ENCODE measurements at regions not wholly inside any gene's neighbourhood (a gene's known extent, or its start where the extent isn't known, plus 50 kb on each side); places are given as distances from the start of the nearest gene placed in this dataset.

- Histone ChIP-seq H3K4me3 (ENCODE audit: low read depth, low read length) (no peak overlapping the region), H4K12ac (ENCODE audit: low read depth, low read length) (no peak overlapping the region), H3K36me3 (ENCODE audit: control insufficient read depth in 1 of 2, insufficient read depth in 2 of 2, low read length in 2 of 2) (no peaks in the 10 kb centered on the region), H2AK5ac (ENCODE audit: low read length) (no peak overlapping the region), H3K27me3 (ENCODE audit: insufficient read depth, low read length) (no peaks in the 10 kb centered on the region), H3K79me1 (ENCODE audit: low read length) (no peaks in the 10 kb centered on the region), H3K9ac (ENCODE audit: low read length) (no peak overlapping the region), H3K79me2 (ENCODE audit: control insufficient read depth, insufficient read depth, low read length, poor library complexity) (no peaks in the 10 kb centered on the region), H2BK12ac (ENCODE audit: low read length) (no peak overlapping the region), H2BK120ac (ENCODE audit: insufficient read depth, low read length, poor library complexity) (no peak overlapping the region), H3K27ac (ENCODE audit: low read depth, low read length) (no peak overlapping the region), H3K9me3 (ENCODE audit: insufficient read depth, low read depth, low read length) (no peaks in the 10 kb centered on the region), H2BK5ac (ENCODE audit: low read depth, low read length, poor library complexity) (no peak overlapping the region), H4K8ac (ENCODE audit: low read depth, low read length) (no peak overlapping the region), H3K23ac (ENCODE audit: low read length) (no peak overlapping the region), H3K4ac (ENCODE audit: low read depth, low read length) (no peak overlapping the region), H3K14ac (ENCODE audit: low read length) (no peak overlapping the region), H3K18ac (ENCODE audit: low read length) (no peak overlapping the region), H2AFZ (ENCODE audit: insufficient read depth, low read length, poor library complexity) (no peak overlapping the region), H3K4me2 (ENCODE audit: low read length) (no peak overlapping the region), H4K91ac (ENCODE audit: low read depth, low read length) (no peak overlapping the region), H3K4me1 (ENCODE audit: control insufficient read depth in 1 of 2, insufficient read depth in 2 of 2, low read length in 2 of 2) (no peaks in the 10 kb centered on the region)
- DNase-seq = no peak
- WGBS (ENCODE audit: extremely low coverage, insufficient coverage, insufficient read length) = no CpG with 5 or more reads among the region's 1 CpG
These were observed 330.2 kb downstream of the MZT1 start for GRCh38 chr13:72397265-72397664.

GRCh38 chr13:72390909-72391308 is 336.5 kb downstream of the MZT1 start:
- Histone ChIP-seq H2BK5ac (ENCODE audit: low read depth, low read length, poor library complexity) (no peak overlapping the region), H4K8ac (ENCODE audit: low read depth, low read length) (no peak overlapping the region), H3K4me3 (ENCODE audit: low read depth, low read length) (no peak overlapping the region), H3K4ac (ENCODE audit: low read depth, low read length) (no peak overlapping the region), H4K91ac (ENCODE audit: low read depth, low read length) (no peak overlapping the region), H2BK120ac (ENCODE audit: insufficient read depth, low read length, poor library complexity) (no peak overlapping the region), H3K18ac (ENCODE audit: low read length) (no peak overlapping the region), H3K27me3 (ENCODE audit: insufficient read depth, low read length) (no peaks in the 10 kb centered on the region), H2AFZ (ENCODE audit: insufficient read depth, low read length, poor library complexity) (no peak overlapping the region), H2AK5ac (ENCODE audit: low read length) (no peak overlapping the region), H3K36me3 (ENCODE audit: control insufficient read depth in 1 of 2, insufficient read depth in 2 of 2, low read length in 2 of 2) (no peaks in the 10 kb centered on the region), H3K23ac (ENCODE audit: low read length) (no peak overlapping the region), H3K27ac (ENCODE audit: low read depth, low read length) (no peak overlapping the region), H2BK12ac (ENCODE audit: low read length) (no peak overlapping the region), H3K9me3 (ENCODE audit: insufficient read depth, low read depth, low read length) (no peaks in the 10 kb centered on the region), H3K9ac (ENCODE audit: low read length) (no peak overlapping the region), H3K4me1 (ENCODE audit: control insufficient read depth in 1 of 2, insufficient read depth in 2 of 2, low read length in 2 of 2) (no peaks in the 10 kb centered on the region), H3K14ac (ENCODE audit: low read length) (no peak overlapping the region), H4K12ac (ENCODE audit: low read depth, low read length) (no peak overlapping the region), H3K79me2 (ENCODE audit: control insufficient read depth, insufficient read depth, low read length, poor library complexity) (no peaks in the 10 kb centered on the region), H3K4me2 (ENCODE audit: low read length) (no peak overlapping the region), H3K79me1 (ENCODE audit: low read length) (no peaks in the 10 kb centered on the region)
- no CpG with 5 or more reads among the region's 4 CpGs for WGBS (ENCODE audit: extremely low coverage, insufficient coverage, insufficient read length)
- DNase-seq = no peak

GRCh38 chr13:72386138-72386684 is 341.2 kb downstream of the MZT1 start:
- H3K27me3 ChIP-seq (ENCODE audit: insufficient read depth, low read length) = no peaks in the 10 kb centered on the region
- H3K36me3 ChIP-seq (ENCODE audit: control insufficient read depth in 1 of 2, insufficient read depth in 2 of 2, low read length in 2 of 2) = no peaks in the 10 kb centered on the region
- no peak overlapping the region for H3K4ac ChIP-seq (ENCODE audit: low read depth, low read length)
- H3K79me2 ChIP-seq (ENCODE audit: control insufficient read depth, insufficient read depth, low read length, poor library complexity) = no peaks in the 10 kb centered on the region
- no peak overlapping the region for H3K23ac ChIP-seq (ENCODE audit: low read length)
- no peaks in the 10 kb centered on the region for H3K4me1 ChIP-seq (ENCODE audit: control insufficient read depth in 1 of 2, insufficient read depth in 2 of 2, low read length in 2 of 2)
- H3K18ac ChIP-seq (ENCODE audit: low read length) = no peak overlapping the region
- no CpG with 5 or more reads among the region's 5 CpGs for WGBS (ENCODE audit: extremely low coverage, insufficient coverage, insufficient read length)
- no peak overlapping the region for H3K4me3 ChIP-seq (ENCODE audit: low read depth, low read length)
- H3K14ac ChIP-seq (ENCODE audit: low read length) = no peak overlapping the region
- no peak overlapping the region for H4K91ac ChIP-seq (ENCODE audit: low read depth, low read length)
- no peak overlapping the region for H2AK5ac ChIP-seq (ENCODE audit: low read length)
- no peak overlapping the region for H3K27ac ChIP-seq (ENCODE audit: low read depth, low read length)
- DNase-seq = no peak
- H3K79me1 ChIP-seq (ENCODE audit: low read length) = no peaks in the 10 kb centered on the region
- no peak overlapping the region for H2BK5ac ChIP-seq (ENCODE audit: low read depth, low read length, poor library complexity)
- H2BK120ac ChIP-seq (ENCODE audit: insufficient read depth, low read length, poor library complexity) = no peak overlapping the region
- no peak overlapping the region for H3K4me2 ChIP-seq (ENCODE audit: low read length)
- no peak overlapping the region for H4K8ac ChIP-seq (ENCODE audit: low read depth, low read length)
- no peaks in the 10 kb centered on the region for H3K9me3 ChIP-seq (ENCODE audit: insufficient read depth, low read depth, low read length)
- no peak overlapping the region for H3K9ac ChIP-seq (ENCODE audit: low read length)
- no peak overlapping the region for H2BK12ac ChIP-seq (ENCODE audit: low read length)
- no peak overlapping the region for H2AFZ ChIP-seq (ENCODE audit: insufficient read depth, low read length, poor library complexity)
- H4K12ac ChIP-seq (ENCODE audit: low read depth, low read length) = no peak overlapping the region

GRCh38 chr13:72384879-72385278 is 342.6 kb downstream of the MZT1 start:
- no peaks in the 10 kb centered on the region for H3K79me2 ChIP-seq (ENCODE audit: control insufficient read depth, insufficient read depth, low read length, poor library complexity)
- H3K23ac ChIP-seq (ENCODE audit: low read length) = no peak overlapping the region
- no peak overlapping the region for H2AK5ac ChIP-seq (ENCODE audit: low read length)
- H3K9ac ChIP-seq (ENCODE audit: low read length) = no peak overlapping the region
- WGBS (ENCODE audit: extremely low coverage, insufficient coverage, insufficient read length) = no CpG with 5 or more reads among the region's 5 CpGs
- H2BK120ac ChIP-seq (ENCODE audit: insufficient read depth, low read length, poor library complexity) = no peak overlapping the region
- H3K4me2 ChIP-seq (ENCODE audit: low read length) = no peak overlapping the region
- H3K14ac ChIP-seq (ENCODE audit: low read length) = no peak overlapping the region
- no peak overlapping the region for H3K4ac ChIP-seq (ENCODE audit: low read depth, low read length)
- H4K12ac ChIP-seq (ENCODE audit: low read depth, low read length) = no peak overlapping the region
- no peak overlapping the region for H3K27ac ChIP-seq (ENCODE audit: low read depth, low read length)
- H3K79me1 ChIP-seq (ENCODE audit: low read length) = no peaks in the 10 kb centered on the region
- H3K27me3 ChIP-seq (ENCODE audit: insufficient read depth, low read length) = no peaks in the 10 kb centered on the region
- H3K4me3 ChIP-seq (ENCODE audit: low read depth, low read length) = no peak overlapping the region
- no peak overlapping the region for H2BK5ac ChIP-seq (ENCODE audit: low read depth, low read length, poor library complexity)
- no peak overlapping the region for H4K8ac ChIP-seq (ENCODE audit: low read depth, low read length)
- no peak overlapping the region for H2AFZ ChIP-seq (ENCODE audit: insufficient read depth, low read length, poor library complexity)
- DNase-seq = peak in 1 of 2 donors; percentile 29
- H3K36me3 ChIP-seq (ENCODE audit: control insufficient read depth in 1 of 2, insufficient read depth in 2 of 2, low read length in 2 of 2) = no peaks in the 10 kb centered on the region
- no peak overlapping the region for H2BK12ac ChIP-seq (ENCODE audit: low read length)
- no peaks in the 10 kb centered on the region for H3K4me1 ChIP-seq (ENCODE audit: control insufficient read depth in 1 of 2, insufficient read depth in 2 of 2, low read length in 2 of 2)
- H3K9me3 ChIP-seq (ENCODE audit: insufficient read depth, low read depth, low read length) = no peaks in the 10 kb centered on the region
- no peak overlapping the region for H3K18ac ChIP-seq (ENCODE audit: low read length)
- H4K91ac ChIP-seq (ENCODE audit: low read depth, low read length) = no peak overlapping the region
